Cardiac fibroblast (primary cell): ENCODE measurements at regions not wholly inside any gene's neighbourhood (a gene's known extent, or its start where the extent isn't known, plus 50 kb on each side); places are given as distances from the start of the nearest gene placed in this dataset.
A peak's percentile ranks its signal among the peaks of the same experiment; 100 is the strongest.

Experiments
- DNase-seq, 2 donors: peaks; one replicate each; pipeline versions ENCODE4 v3.0.0 to v3.0.0-alpha.2; 2010; ENCODE audit warnings: low read depth in 2 of 2
- H3K4me3 ChIP-seq, 2 donors: replicated peaks in 1 of 2; 1 replicate in 1 of 2; 2 replicates in 1 of 2; pipeline ENCODE4 v1.5.1; 2011; ENCODE audit warnings: low read depth in 2 of 2, low read length in 2 of 2, mild to moderate bottlenecking in 2 of 2, moderate library complexity in 1 of 2
- CTCF ChIP-seq: IDR thresholded peaks from one replicate; pipeline ENCODE4 v1.5.1; 2011; ENCODE audit warnings: low read depth, mild to moderate bottlenecking, low read length, inconsistent platforms

- peak in 1 of 2 donors; percentile 2 for DNase-seq
- no peak overlapping the region for H3K4me3 ChIP-seq
- no peak for TF ChIP-seq CTCF
These were observed 70.7 kb upstream of the ARMC2 start for GRCh38 chr6:108777536-108777935.

- no peak overlapping the region for H3K4me3 ChIP-seq
- TF ChIP-seq CTCF, result no peak
- no peak for DNase-seq
These were observed 69.6 kb upstream of the ARMC2 start for GRCh38 chr6:108778421-108779186.

- TF ChIP-seq CTCF, result no peak
- no peak overlapping the region for H3K4me3 ChIP-seq
- peak in 1 of 2 donors; percentile 34 for DNase-seq
These were observed 68.5 kb upstream of the ARMC2 start for GRCh38 chr6:108779536-108780275.

GRCh38 chr6:108780784-108781183 lies 67.4 kb upstream of the ARMC2 start:
- no peak for TF ChIP-seq CTCF
- H3K4me3 ChIP-seq, result no peak overlapping the region
- no peak for DNase-seq

GRCh38 chr6:108781419-108782100 lies 66.7 kb upstream of the ARMC2 start:
- H3K4me3 ChIP-seq, result peak overlapping the region; percentile 39 to 46
- TF ChIP-seq CTCF, result no peak
- no peak for DNase-seq

- peak overlapping the region; percentile 39 to 46 for H3K4me3 ChIP-seq
- TF ChIP-seq CTCF, result peak; percentile 81
These were observed 65.8 kb upstream of the ARMC2 start for GRCh38 chr6:108782179-108783041.

More at GRCh38 chr6:108782179-108783041, 65.8 kb upstream of the ARMC2 start:
- peak; percentile 87 to 90 for DNase-seq
